A172 (cell line): ENCODE measurements at regions not wholly inside any gene's neighbourhood (a gene's known extent, or its start where the extent isn't known, plus 50 kb on each side); places are given as distances from the start of the nearest gene placed in this dataset.
"Not testable (repeated sequence)": the region's sequence is repeated elsewhere in the genome, so short reads cannot be mapped to it uniquely, and the experiment has no call there.

Experiments
- DNase-seq: peaks from one replicate; pipeline ENCODE4 v3.0.0-alpha.2; 2015; ENCODE audit warnings: low spot score

- no peak for DNase-seq
These were observed 622.3 kb downstream of the DIPK2A start for GRCh38 chr3:144593881-144594280.

- not testable (repeated sequence) for DNase-seq
These were observed 648.6 kb downstream of the DIPK2A start for GRCh38 chr3:144620236-144620635.

GRCh38 chr3:144622845-144623244 lies 651.2 kb downstream of the DIPK2A start:
- no peak for DNase-seq

- DNase-seq: no peak
These were observed 653.0 kb downstream of the DIPK2A start for GRCh38 chr3:144624656-144625055.

DNA sequence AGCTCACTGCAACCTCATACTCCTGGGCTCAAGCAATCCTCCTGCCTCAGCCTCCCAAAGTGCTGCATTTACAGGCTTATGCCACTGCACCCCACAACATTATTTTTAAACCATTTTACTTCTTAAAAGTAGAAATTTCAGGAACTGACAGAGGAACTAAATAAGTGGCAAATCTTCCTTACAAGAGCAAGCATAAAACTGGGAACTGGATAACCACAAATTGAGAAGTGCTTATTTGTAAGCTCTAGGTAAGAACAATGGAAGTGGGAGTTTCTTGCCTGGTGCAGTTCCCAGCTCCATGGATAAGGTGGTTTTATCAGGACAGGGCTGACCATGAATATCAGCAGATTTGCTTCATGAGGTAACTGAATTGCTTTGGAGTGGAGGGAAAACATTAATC lies 655.2 kb downstream of the DIPK2A start:
- no peak for DNase-seq

GRCh38 chr3:144629381-144629780 lies 657.8 kb downstream of the DIPK2A start:
- DNase-seq: no peak

DNA sequence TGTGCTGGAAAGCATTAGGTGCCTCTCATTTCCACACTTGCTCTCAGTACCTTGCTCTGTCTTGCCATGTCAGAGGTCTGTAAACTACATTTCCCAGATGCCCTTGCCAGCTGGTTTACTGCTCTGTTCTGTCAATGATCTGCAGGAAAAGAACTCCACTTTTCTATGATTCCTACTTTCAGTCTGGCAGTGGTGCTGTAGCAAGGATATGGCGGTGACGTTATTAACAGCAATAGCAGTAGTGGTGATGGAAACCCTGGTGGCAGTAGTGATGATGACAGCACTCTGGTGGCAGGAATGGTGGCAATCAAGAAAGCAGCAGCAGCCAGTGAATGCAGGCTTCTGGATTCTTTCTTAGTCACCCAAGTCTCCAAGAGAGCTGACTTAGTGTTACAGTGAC lies 665.2 kb downstream of the DIPK2A start:
- peak; percentile 11 for DNase-seq

DNA sequence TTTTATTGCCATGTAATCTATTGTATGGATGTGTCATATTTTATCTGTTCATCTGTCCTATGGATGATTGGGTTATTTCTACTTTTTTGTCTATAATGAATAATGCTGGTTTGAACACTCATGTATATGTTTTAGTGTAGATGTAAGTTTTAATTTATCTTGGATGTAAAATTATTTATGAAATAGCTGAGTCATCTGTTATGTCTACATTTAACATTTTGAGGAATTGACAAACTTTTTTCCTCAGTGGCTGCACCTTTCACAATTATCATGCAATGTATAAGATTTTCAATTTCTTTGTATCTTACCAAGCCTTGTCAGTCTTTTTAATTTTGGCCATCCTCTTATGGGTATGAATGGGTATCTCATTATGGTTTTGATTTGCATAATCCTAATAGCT lies 666.4 kb downstream of the DIPK2A start:
- no peak for DNase-seq

DNA sequence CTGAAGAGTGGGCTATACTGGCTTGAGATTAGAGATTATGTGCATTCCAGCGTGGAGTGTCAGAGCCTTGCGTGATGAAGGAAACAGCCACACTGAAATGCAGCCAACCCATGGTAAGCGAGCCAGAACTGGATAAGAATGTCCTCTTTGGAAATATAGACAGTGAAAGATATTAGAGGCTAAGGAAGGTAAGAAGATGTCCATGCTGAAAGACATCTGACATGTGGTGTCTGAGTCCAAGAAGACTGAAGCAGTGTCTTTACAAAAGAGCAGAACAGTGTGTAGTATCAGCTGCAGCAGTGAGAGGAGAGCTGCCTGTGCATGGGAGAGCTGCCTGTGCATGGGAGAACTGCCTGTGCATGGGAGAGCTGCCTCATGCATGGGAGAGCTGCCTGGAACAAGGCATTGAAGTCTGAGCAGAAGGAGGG lies 672.2 kb downstream of the DIPK2A start:
- DNase-seq: no peak

- DNase-seq: no peak
These were observed 673.7 kb downstream of the DIPK2A start for GRCh38 chr3:144645300-144645699.

DNA sequence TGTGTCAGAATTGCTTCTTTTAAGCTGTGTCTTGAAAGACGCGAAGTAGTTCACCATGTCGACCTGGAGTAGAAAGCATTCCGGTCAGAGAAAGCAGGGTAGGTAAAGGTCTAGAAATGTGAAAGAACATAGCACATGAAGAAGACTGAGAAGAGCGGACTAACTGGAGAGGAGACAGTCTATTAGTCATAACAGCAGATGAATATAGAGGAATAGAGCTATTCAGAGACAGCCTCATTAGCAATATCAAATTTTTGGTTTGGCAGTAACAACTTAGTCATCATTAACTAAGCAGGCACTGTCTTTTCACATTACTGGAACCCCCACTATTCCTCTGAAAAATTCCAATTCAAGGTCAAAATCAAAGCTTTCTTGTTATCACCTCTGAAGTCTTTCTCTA lies 678.8 kb downstream of the DIPK2A start:
- no peak for DNase-seq

GRCh38 chr3:144652573-144652972 lies 681.0 kb downstream of the DIPK2A start:
- no peak for DNase-seq

GRCh38 chr3:144655423-144655822 lies 683.8 kb downstream of the DIPK2A start:
- no peak for DNase-seq

DNA sequence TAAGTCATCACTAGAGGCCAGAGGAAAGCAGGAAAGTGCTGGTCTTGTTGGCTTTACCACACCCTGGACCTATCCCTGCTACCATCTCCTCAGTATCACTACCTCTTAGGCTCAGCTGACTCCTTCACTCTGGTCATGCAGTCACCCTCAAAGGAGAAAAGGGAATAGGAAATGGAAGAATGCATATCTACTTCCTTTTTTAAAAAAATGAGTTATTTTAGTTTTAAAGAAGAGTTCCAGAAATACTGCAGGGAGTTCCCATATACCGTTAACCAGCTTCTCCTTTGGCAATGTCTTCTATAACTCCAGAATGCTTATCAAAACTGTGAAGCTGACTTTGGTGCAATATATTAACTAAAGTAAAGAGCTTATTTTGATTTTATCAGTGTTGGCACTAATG lies 688.6 kb downstream of the DIPK2A start:
- no peak for DNase-seq

- DNase-seq: no peak
These were observed 691.1 kb downstream of the DIPK2A start for GRCh38 chr3:144662729-144663128.

DNA sequence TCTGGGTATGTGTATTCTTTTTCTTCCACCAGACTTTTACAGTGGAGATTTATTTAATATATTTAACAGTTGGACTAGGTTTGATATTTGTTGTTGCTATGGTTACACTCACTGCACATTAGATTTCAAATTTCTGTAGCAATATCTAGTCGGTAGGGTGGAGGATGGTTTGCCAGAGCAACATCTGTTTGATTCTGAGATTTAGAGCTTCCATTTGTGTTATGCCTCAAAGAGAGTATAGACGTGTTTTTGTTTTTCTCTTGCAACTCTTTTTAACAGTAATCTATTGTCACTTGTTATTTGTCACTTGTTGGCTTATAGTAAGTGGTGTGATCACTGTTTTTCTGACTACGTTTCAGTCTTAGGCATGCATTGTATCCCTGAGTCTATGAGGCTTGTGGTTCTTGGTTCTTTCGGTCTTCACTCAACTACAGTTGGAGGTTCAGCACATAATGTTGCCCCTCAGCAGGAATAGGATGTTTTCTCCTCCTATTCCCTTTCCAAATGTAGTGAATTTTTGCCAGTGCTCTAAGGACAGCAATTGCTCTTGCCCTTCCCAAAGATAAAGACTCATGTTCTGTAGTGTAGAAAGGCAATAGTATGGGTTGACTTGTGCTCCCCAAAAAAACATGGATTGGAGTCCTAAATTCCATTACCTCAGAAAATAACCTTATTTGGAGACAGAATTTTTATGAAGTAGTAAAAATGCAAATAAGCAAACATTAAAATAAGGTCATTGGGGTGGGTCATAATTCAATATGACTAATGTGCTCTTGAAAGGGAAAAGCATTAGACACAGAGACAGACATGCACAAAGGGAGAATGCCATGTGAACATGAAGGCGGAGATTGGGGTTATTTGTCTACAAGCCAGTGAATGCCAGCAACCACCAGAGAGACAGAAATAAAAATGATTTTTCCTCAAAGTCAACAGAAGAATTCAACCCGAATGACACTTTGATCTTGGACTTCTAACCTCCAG lies 692.1 kb downstream of the DIPK2A start:
- no peak for DNase-seq

DNA sequence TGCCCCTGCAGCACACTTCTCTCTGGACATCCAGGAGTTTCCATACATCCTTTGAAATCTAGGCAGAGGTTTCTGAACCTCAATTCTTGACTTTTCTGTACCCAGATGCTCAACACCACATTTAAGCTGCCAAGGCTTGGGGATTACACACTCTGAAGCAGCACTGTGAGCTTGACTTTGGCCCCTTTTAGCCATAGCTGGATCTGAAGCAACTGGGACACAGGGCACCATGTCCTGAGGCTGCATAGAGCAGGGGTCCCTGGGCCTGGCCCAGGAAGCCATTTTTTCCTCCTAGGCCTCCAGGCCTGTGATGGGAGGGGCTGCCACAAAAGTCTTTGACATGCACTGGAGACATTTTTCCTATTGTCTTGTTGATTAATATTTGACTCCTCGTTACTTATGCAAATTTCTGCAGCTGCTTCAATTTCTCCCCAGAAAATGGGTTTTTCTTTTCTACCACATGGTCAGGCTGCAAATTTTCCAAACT lies 694.0 kb downstream of the DIPK2A start:
- DNase-seq: no peak

GRCh38 chr3:144670571-144670970 lies 698.9 kb downstream of the DIPK2A start:
- DNase-seq: no peak

DNA sequence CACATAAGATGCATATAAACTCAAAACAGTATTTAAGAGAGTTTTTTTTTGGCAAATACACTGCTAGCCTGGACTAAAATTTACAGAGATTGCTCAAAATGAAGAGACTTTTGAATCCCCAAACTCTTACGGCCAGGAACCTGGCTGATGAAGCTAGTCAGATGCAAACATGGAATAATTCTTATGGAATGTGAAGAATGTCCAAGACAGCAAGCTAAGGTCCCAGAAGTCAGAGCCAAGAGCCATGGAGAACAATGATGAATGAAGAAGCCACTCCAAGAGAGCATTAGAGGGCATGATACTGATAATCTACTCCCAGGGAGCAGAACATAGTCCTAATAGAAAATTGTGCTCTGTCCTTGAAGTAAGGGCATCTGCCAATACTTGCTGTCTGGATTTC lies 705.5 kb downstream of the DIPK2A start:
- DNase-seq: peak; percentile 51

- DNase-seq: no peak
These were observed 711.4 kb downstream of the DIPK2A start for GRCh38 chr3:144683065-144683464.

GRCh38 chr3:144687862-144688261 lies 716.2 kb downstream of the DIPK2A start:
- no peak for DNase-seq

DNA sequence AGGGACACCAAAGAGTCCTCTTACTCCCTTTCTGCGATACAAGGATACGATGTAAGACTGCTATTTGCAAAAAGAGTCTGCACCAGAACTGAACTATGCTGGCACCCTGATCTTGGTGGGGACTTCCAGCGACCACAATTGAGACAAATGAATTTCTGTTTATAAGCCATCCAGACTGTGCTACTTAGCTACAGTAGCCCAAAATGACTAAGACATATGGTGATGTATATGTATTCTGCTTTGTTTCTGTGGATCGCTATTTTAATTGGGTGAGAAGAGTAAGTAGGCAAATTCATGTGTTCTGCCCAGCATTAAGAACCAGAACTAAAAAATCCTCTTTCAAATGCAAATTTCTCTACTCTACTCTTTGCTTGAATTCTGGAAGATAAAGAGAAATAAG lies 720.9 kb downstream of the DIPK2A start:
- no peak for DNase-seq

DNA sequence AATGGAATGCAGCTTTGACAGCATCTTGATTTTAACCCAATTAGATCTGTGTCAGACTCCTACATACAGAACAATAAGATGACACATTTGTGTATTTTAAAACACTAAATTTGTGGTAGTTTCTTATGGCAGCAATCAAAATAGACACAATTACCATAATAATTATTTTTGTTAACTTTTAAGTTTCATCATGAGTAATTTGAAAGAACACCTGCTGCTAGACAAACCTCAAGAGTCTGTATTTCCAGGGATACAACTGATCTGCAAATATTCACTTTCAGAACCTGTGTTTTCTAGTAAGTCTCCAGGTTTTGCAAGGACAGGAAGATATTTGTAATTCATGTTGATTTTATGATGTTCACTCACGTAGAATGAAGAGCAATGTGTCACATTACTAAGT lies 736.8 kb downstream of the DIPK2A start:
- no peak for DNase-seq

GRCh38 chr3:144737281-144737680 lies 765.7 kb downstream of the DIPK2A start:
- no peak for DNase-seq
